ENCODE measurements at regions not wholly inside any gene's neighbourhood (a gene's known extent, or its start where the extent isn't known, plus 50 kb on each side); places are given as distances from the start of the nearest gene placed in this dataset.

DNA sequence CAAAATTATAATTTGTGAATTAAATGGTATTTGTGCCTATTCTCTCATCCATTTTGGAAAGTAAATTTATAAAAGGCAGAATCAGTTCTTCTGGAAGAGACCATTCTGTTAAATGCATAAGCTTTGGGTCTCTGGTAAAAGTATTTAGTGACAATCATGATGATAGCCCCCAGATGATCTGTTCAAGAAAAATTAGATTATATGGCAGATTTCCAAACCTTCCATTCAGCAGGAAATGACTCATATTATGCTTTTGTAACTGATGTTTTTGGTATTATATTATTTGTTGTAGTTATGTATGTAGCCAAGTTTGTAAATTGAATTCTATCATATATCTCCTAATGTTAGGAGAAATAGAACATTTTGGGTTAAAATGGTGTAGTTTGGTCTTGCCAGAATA, 340.8 kb upstream of the DPH6 start:
- TF ChIP-seq CTCF (IDR thresholded peaks at IDR 0.05) (no peak), POLR2A (IDR thresholded peaks at IDR 0.05) (no peak)
- no peaks in the 10 kb centered on the region for H3K27me3 ChIP-seq
- H3K27ac ChIP-seq = no peak overlapping the region
- no peak overlapping the region for H3K4me3 ChIP-seq
- H3K4me1 ChIP-seq = no peaks in the 10 kb centered on the region
- no peak for DNase-seq
- no peaks in the 10 kb centered on the region for H3K36me3 ChIP-seq
- intact Hi-C loops (cut with DNase I; ENCODE audit: low total_unique reads) = no loop called here
- H3K9me3 ChIP-seq = no peaks in the 10 kb centered on the region

DNA sequence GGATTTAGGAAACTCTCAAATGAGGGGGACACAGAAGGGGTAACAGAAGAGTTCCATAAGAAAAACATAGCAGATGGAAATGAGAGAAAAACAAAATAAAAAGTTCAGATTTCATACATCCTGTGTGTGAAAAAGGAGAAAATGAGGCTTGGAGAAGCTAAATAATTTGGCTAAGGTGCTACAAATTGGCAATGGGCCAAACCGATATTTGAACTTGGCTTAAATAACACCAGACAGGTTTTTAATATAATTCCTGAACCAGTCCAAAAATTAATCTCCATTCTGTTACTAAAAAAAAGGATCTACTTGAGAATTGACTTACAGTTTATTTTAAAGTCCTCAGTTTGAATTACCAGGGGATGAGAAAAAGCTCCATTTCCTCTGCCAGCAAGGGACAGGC, 342.9 kb upstream of the DPH6 start:
- Histone ChIP-seq H3K36me3 (no peaks in the 10 kb centered on the region), H3K4me3 (no peak overlapping the region), H3K9me3 (no peaks in the 10 kb centered on the region), H3K27ac (no peak overlapping the region), H3K4me1 (no peaks in the 10 kb centered on the region), H3K27me3 (no peaks in the 10 kb centered on the region)
- no peak for DNase-seq
- TF ChIP-seq CTCF (IDR thresholded peaks at IDR 0.05) (no peak), POLR2A (IDR thresholded peaks at IDR 0.05) (no peak)
- intact Hi-C loops (cut with DNase I; ENCODE audit: low total_unique reads) = no loop called here

GRCh38 chr15:35907511-35907910, 361.5 kb upstream of the DPH6 start:
- H3K4me1 ChIP-seq = no peaks in the 10 kb centered on the region
- H3K27me3 ChIP-seq = no peaks in the 10 kb centered on the region
- no peak overlapping the region for H3K27ac ChIP-seq
- no peaks in the 10 kb centered on the region for H3K9me3 ChIP-seq
- H3K36me3 ChIP-seq = no peaks in the 10 kb centered on the region
- TF ChIP-seq POLR2A (IDR thresholded peaks at IDR 0.05) (no peak), CTCF (IDR thresholded peaks at IDR 0.05) (no peak)
- intact Hi-C loops (cut with DNase I; ENCODE audit: low total_unique reads) = no loop called here
- no peak overlapping the region for H3K4me3 ChIP-seq
- no peak for DNase-seq

DNA sequence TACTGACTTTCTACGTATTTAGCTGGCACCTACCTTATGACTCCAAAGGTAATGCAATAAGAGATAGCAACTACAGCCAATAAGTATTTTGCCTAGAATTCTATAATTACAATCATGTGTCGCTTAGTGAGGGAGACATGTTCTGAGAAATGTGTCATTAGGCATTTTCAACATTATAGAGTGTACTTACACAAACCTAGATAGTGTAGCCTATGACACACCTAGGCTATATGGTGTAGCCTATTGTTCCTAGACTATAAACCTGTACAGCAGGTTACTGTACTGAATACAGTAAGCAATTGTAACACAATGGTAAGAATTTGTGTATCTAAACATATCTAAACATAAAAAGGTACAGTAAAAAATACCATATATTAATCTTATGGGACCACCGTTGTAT, 363.4 kb upstream of the DPH6 start:
- no peak overlapping the region for H3K27ac ChIP-seq
- no peaks in the 10 kb centered on the region for H3K9me3 ChIP-seq
- TF ChIP-seq CTCF (IDR thresholded peaks at IDR 0.05) = no peak
- TF ChIP-seq POLR2A (IDR thresholded peaks at IDR 0.05) = no peak
- no peak for DNase-seq
- H3K4me3 ChIP-seq = no peak overlapping the region
- H3K36me3 ChIP-seq = no peaks in the 10 kb centered on the region
- intact Hi-C loops (cut with DNase I; ENCODE audit: low total_unique reads) = no loop called here
- H3K4me1 ChIP-seq = no peaks in the 10 kb centered on the region
- H3K27me3 ChIP-seq = no peaks in the 10 kb centered on the region

DNA sequence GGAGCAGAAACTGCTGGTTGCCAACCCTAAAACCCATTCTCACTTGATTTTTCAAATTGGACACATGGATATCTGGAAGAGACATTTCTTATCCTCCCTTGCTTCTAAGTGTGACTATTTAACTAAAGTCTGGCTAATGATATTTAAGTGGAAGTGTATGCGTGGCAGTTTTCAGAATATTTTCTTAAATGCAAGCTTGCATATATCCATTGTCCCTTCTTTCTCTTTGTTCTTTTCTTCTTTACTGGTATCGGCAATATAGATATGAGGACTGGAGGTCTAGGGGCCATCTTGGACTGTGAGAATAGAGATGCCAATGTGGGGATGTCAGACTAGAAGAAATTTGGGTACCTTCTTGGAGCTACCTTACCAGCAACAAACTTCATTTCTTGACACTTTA, 364.3 kb upstream of the DPH6 start:
- Histone ChIP-seq H3K27ac (no peak overlapping the region), H3K9me3 (no peaks in the 10 kb centered on the region), H3K36me3 (no peaks in the 10 kb centered on the region), H3K4me1 (no peaks in the 10 kb centered on the region), H3K27me3 (no peaks in the 10 kb centered on the region), H3K4me3 (no peak overlapping the region)
- intact Hi-C loops (cut with DNase I; ENCODE audit: low total_unique reads) = no loop called here
- no peak for TF ChIP-seq POLR2A (IDR thresholded peaks at IDR 0.05)
- no peak for DNase-seq

DNA sequence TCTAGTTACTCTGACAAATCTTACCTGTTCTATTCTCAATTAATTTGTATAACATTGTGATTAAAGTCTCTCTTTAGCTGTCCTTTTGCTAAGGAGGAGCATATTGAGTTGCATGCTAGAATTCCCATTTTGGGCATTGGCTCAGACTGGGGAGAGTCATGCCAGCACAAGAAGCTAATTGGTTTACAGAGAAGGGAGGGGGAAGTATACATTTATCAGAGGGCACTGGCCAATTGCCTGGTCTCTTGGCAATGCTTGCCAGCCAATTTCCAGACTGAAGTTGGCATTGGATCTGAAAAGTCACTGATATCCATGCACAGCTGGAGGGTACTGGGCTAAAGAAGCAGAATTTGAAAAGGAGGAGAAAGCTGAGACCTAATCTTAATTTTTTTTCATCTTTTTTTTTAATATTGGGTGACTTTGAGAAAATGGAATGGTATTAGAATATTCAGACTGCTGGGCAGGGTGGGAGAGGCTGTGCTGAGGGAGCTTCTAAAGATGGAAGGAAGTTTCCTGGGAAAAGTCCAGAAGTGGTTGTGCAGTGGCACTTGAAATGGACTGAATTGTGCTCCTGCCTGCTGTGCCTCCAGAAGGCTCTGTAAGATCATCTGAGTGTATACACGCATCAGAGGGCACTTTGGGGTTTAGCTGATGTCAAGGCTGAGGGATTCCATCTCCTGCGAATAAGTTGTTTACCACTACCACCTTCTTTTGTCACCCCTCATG, 365.2 kb upstream of the DPH6 start:
- H3K9me3 ChIP-seq = no peaks in the 10 kb centered on the region
- H3K4me3 ChIP-seq = no peak overlapping the region
- H3K27me3 ChIP-seq = no peaks in the 10 kb centered on the region
- no peak for TF ChIP-seq POLR2A (IDR thresholded peaks at IDR 0.05)
- no peak for TF ChIP-seq CTCF (IDR thresholded peaks at IDR 0.05)
- no peaks in the 10 kb centered on the region for H3K36me3 ChIP-seq
- no peak overlapping the region for H3K27ac ChIP-seq
- DNase-seq = no peak
- H3K4me1 ChIP-seq = no peaks in the 10 kb centered on the region
- intact Hi-C loops (cut with DNase I; ENCODE audit: low total_unique reads) = no loop called here
